ENCODE measurements at regions not wholly inside any gene's neighbourhood (a gene's known extent, or its start where the extent isn't known, plus 50 kb on each side); places are given as distances from the start of the nearest gene placed in this dataset.
"Not testable (repeated sequence)": the region's sequence is repeated elsewhere in the genome, so short reads cannot be mapped to it uniquely, and the experiment has no call there.

DNA sequence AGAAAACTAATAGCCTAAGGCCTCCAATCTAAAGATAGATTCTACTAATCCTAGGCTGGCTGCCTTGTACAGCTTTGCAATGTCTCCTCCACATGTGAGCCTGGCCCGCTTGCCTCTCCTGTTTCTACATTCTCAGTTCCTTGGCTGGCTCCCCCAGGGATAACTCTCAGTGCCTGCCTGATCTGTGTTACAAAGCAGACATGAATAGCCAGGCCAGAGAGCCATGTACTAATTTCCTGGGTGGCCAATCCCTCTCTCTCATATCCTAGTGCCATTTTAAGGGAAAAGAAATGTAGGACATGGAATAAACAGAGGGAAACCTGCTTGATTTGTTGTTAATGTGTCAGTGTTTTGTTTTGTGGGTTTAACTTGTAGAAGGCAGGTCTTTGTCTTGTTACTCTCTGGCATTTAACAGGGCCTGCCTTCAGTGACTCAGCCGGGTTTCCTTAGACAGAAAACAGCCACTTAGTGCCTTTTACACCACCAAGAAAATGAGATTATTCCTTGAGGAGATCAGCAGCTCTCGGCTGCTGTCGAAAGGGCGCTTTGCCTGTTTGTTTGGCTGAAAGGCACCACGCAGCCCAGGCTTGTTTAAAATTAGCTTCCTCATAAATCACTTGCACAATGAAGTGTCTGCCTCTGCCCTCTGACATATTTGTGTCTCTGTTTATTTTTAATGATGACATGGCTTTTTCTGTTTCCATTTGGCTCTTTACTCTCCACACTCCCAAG lies 702.7 kb downstream of the MAFB start:
- no peak for DNase-seq (ENCODE audit: low spot score)

DNA sequence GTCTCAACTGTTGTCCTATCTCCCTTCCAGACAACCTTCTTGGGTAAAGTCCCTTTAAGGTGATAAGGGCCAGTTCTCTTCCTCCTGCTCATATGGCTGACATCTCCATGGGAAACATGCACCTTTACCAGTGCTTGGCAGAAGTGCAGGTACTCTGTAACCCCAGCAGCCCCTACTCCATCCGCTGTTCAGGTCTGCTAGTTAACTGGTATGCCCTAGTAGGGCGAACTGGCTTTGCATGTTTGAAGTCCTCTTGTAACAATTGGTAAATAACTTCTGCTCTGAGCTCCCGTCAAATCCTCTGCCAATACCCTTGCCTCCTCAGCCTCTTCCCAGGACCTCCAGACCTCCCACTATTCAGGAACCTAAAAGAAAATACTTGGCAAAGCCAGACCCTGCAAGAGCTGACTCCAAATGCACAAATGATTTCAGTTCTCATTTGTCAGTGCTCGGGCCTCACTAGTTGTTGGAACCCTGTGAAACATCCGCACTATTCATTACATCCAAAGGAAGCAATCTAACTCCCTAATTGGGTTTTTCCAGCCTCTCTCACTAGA lies 703.7 kb downstream of the MAFB start:
- DNase-seq (ENCODE audit: low spot score) = no peak

DNA sequence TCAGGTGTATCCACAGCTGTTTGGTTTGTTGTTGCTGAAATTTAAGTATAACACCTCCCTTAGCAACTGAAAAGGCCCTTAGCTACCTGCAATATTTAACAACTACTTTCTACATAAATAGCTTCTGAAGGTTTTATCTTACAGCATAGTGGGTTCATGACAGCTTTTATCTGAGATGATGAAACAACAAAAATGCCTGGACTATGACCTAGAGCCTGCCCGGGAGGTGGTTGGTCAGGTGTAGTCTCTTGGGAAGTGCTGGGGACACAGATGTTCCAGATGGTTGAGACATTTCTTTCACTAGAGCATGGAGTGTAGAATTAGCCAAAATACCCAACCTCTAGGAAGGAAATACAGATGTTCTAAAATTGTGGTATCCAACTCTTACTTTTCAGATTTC lies 705.4 kb downstream of the MAFB start:
- no peak for DNase-seq (ENCODE audit: low spot score)

GRCh38 chr20:39983183-39983582 lies 705.9 kb downstream of the MAFB start:
- no peak for DNase-seq (ENCODE audit: low spot score)

DNA sequence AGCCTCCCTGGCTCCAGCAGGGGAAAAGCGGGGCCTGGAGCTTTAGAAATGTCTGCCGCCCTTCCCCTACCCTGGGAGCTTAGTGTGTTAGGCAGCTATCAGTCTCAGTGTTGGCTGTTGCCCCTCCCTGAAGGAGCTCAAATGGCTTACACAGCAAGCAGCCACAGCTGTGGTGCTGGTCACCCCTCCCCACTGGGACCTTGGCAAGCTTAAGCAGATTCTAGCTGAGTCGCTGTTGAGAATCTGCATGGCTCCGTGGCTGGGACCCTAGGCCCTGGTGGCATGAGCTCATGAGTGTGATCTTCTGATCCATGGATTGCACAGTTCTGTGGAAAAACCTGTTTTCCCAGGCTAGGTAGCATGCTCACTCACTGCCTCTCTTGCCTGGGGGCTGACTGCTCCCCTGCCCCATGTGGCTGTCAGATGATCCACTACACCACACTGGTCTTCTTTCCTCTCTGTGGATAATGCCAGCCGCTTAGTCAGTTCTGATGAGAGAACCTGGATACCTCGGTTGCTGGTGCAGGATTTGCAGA lies 714.0 kb downstream of the MAFB start:
- DNase-seq (ENCODE audit: low spot score) = no peak

GRCh38 chr20:39968495-39968894 lies 720.5 kb downstream of the MAFB start:
- no peak for DNase-seq (ENCODE audit: low spot score)

DNA sequence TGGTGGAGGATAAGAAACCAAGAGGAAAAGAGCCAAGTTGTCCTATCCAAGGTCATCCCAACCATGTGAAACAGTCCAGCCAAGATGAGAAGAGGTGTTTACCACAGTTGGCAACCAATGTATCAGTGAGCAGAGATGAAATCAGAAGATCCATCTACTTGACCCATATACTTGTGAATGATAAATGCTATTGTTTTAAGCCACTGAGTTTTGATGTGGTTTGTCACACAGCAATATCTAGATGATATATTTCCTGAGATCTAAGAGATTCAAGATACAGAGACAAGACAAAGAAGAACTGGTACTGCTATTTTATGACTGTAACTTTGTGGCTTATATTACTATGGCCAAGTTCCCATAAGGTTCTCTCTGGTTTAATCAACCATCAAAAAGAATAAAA lies 721.2 kb downstream of the MAFB start:
- no peak for DNase-seq (ENCODE audit: low spot score)

- no peak for DNase-seq (ENCODE audit: low spot score)
Measured at GRCh38 chr20:39961637-39962244, 727.3 kb downstream of the MAFB start.

- no peak for DNase-seq (ENCODE audit: low spot score)
Measured at GRCh38 chr20:39960522-39961428, 728.3 kb downstream of the MAFB start.

DNA sequence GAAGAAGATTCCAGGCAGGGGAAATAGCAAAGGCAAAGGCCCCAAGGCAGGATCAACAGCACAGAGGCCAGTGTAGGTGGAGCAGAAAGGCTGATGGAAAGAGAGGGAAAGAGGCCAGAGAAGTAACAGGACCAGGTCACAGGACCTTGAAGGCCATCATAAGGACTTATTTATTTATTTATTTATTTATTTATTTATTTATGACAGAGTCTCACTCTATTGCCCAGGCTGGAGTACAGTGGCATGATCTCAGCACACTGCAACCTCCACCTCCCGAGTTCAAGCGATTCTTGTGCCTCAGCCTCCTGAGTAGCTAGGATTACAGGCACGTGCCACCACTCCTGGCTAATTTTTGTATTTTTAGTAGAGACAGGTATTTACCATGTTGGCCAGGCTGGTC lies 731.1 kb downstream of the MAFB start:
- DNase-seq (ENCODE audit: low spot score) = not testable (repeated sequence)

- no peak for DNase-seq (ENCODE audit: low spot score)
Measured at GRCh38 chr20:39954621-39955020, 734.4 kb downstream of the MAFB start.

- DNase-seq (ENCODE audit: low spot score) = no peak
Measured at GRCh38 chr20:39946931-39947330, 742.1 kb downstream of the MAFB start.

GRCh38 chr20:39946053-39946810 lies 742.8 kb downstream of the MAFB start:
- DNase-seq (ENCODE audit: low spot score) = no peak

GRCh38 chr20:39944861-39945260 lies 744.2 kb downstream of the MAFB start:
- DNase-seq (ENCODE audit: low spot score) = no peak

- no peak for DNase-seq (ENCODE audit: low spot score)
Measured at GRCh38 chr20:39943336-39943735, 745.7 kb downstream of the MAFB start.

DNA sequence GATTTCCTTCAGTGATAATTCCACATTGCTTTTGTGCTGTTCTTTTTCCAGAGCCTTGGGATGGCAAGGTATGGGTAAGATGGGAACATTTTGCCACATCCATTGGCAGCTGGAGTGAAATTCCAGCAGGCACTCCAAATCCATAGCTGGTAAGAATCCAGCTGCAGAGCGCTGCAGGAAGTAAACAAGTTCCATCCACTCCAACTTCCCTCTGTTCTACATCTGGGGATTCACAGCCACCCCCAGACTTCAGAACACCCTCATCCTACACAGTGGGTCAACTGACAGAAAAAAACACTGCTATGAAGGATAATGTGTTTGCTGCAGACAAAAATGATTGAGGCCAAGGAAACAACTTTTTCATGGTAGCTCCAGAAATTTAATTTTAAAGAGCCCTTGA lies 747.8 kb downstream of the MAFB start:
- no peak for DNase-seq (ENCODE audit: low spot score)

GRCh38 chr20:39939241-39939865 lies 749.7 kb downstream of the MAFB start:
- DNase-seq (ENCODE audit: low spot score) = no peak

DNA sequence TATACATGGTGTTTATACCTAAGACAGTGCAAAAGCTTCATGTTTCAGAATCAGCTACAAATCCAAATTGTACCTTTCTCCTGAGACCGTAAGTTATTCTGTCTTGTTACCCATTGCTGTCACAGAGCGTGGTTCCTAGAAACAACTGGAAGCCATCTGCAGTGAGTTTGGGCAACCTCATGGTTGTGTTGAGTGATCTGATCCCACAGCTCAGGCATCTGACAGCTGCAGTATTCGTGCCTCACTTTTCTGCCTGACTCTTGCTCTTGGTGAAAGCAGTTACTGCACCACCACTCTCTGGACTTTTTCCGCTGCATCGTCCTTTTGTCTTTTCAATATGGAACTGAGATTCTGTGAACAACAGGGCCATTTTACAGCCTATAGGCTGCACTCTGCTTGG lies 752.6 kb downstream of the MAFB start:
- DNase-seq (ENCODE audit: low spot score) = no peak

DNA sequence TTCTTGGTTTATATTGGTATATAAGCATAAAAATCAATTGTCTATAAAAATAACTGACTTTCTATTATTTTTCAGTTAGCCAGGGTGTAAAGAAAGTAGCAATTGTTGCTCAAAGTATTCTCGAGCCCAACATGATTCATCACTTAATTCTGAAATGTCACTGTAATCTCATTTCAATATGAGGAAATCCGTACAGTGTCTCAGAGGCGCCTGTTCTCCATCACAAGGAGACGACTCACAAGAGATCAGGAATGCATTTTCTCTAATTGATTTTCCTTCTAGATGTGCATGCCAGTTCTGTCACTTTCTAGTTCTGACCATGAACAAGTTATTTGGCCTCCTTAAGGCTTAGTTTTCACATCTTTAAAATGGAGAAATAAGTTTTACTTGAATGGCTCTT lies 753.1 kb downstream of the MAFB start:
- no peak for DNase-seq (ENCODE audit: low spot score)

DNA sequence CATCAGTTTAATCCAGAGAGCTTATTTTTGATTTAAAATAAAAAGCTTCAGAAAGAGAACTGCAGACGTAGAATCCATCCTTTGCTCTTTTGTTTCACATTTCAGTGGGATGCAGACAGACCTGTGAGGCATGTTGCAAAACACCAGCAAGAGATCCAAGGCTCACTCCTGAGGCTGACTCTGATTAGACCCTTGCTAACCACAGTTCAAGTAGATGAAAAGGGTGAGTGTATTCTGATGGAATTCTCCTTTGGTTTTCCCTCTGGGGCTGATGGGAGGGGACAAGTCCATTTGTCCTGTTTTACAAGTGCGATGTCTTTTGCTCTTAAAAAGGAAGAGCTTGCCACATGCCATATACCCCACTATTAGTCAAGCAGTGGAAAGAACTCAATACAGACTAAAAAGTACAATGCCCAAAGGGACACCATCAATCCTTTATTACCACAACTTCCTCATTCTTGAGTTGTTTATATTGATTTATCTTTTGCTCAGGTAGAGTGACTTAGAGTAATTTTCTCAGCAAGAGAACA lies 772.7 kb downstream of the MAFB start:
- DNase-seq (ENCODE audit: low spot score) = no peak

GRCh38 chr20:39913274-39913673 lies 775.8 kb downstream of the MAFB start:
- DNase-seq (ENCODE audit: low spot score) = no peak

Data from H4 (cell line).